GM18526 (cell line): ENCODE measurements at regions not wholly inside any gene's neighbourhood (a gene's known extent, or its start where the extent isn't known, plus 50 kb on each side); places are given as distances from the start of the nearest gene placed in this dataset.

Experiments used
- POLR2A ChIP-seq: IDR thresholded peaks from 3 replicates; pipeline ENCODE4 v1.6.1; 2011; ENCODE audit not compliant: insufficient read length; ENCODE audit errors: extremely low read depth

GRCh38 chr11:116111546-116111945 is 607.3 kb upstream of the CADM1 start:
- no peak for TF ChIP-seq POLR2A

- TF ChIP-seq POLR2A, result no peak
These were observed 606.6 kb upstream of the CADM1 start for GRCh38 chr11:116110802-116111201.

- no peak for TF ChIP-seq POLR2A
These were observed 606.1 kb upstream of the CADM1 start for GRCh38 chr11:116110356-116110755.

- TF ChIP-seq POLR2A, result no peak
These were observed 605.0 kb upstream of the CADM1 start for GRCh38 chr11:116109228-116109627.

- no peak for TF ChIP-seq POLR2A
These were observed 603.9 kb upstream of the CADM1 start for GRCh38 chr11:116108161-116108560.

GRCh38 chr11:116107229-116107628 is 603.0 kb upstream of the CADM1 start:
- no peak for TF ChIP-seq POLR2A

GRCh38 chr11:116104498-116105174 is 600.4 kb upstream of the CADM1 start:
- no peak for TF ChIP-seq POLR2A

GRCh38 chr11:116101902-116102301 is 597.7 kb upstream of the CADM1 start:
- no peak for TF ChIP-seq POLR2A

GRCh38 chr11:116100016-116100415 is 595.8 kb upstream of the CADM1 start:
- no peak for TF ChIP-seq POLR2A

- TF ChIP-seq POLR2A, result no peak
These were observed 595.3 kb upstream of the CADM1 start for GRCh38 chr11:116099541-116099940.

- TF ChIP-seq POLR2A, result no peak
These were observed 592.2 kb upstream of the CADM1 start for GRCh38 chr11:116096272-116096995.

GRCh38 chr11:116093481-116094270 is 589.5 kb upstream of the CADM1 start:
- no peak for TF ChIP-seq POLR2A

- TF ChIP-seq POLR2A, result no peak
These were observed 588.9 kb upstream of the CADM1 start for GRCh38 chr11:116093065-116093464.

GRCh38 chr11:116086426-116086825 is 582.2 kb upstream of the CADM1 start:
- no peak for TF ChIP-seq POLR2A

- no peak for TF ChIP-seq POLR2A
These were observed 580.9 kb upstream of the CADM1 start for GRCh38 chr11:116085031-116085635.
